Panc1 (cell line): ENCODE measurements at regions not wholly inside any gene's neighbourhood (a gene's known extent, or its start where the extent isn't known, plus 50 kb on each side); places are given as distances from the start of the nearest gene placed in this dataset.

Experiments
- ATAC-seq: fragments of 200-7000 bp; cut with Tn5 transposase; 2 replicates; pipeline ENCODE4 v1.9.1; 2020; ENCODE audit warnings: mild to moderate bottlenecking, moderate library complexity
- BruUV-seq: library from RNA; stranded (reverse); fragments of 400-500 nt; replicated peaks from 2 replicates; lab custom pipeline; 2021; lab: Mats Ljungman, UMichigan
- CTCF ChIA-PET: fragments of 300-600 bp; sonication (Branson Sonifier 250); formaldehyde crosslinking; loops from one replicate; lab custom pipeline; 2022; ENCODE audit warnings: antibody characterized with exemption; lab: Charles Lee
- POLR2A ChIA-PET: fragments of 300-600 bp; sonication (Branson Sonifier 250); formaldehyde crosslinking; loops from one replicate; lab custom pipeline; 2022; ENCODE audit warnings: antibody characterized with exemption; lab: Charles Lee
- DNase-seq: peaks from one replicate; pipeline ENCODE4 v3.0.0-alpha.2; 2010; ENCODE audit warnings: low read depth, low spot score
- H3K27ac ChIP-seq: 2 replicates; pipeline ENCODE4 v1.5.1; 2011; ENCODE audit warnings: mild to moderate bottlenecking, low read length, inconsistent platforms
- H3K27me3 ChIP-seq: fragments of 200-500 bp; sonication (Bioruptor generic); 2 replicates; pipeline ENCODE4 v1.6.0; 2014; ENCODE audit warnings: low read length, inconsistent platforms; ENCODE audit not compliant: control insufficient read depth, insufficient read depth
- H3K36me3 ChIP-seq: fragments of 200-500 bp; sonication (Bioruptor generic); 2 replicates; pipeline ENCODE4 v1.5.1; 2014; ENCODE audit warnings: inconsistent platforms, mild to moderate bottlenecking, low read length, moderate library complexity; ENCODE audit not compliant: control insufficient read depth, insufficient read depth
- H3K4me1 ChIP-seq: 2 replicates; pipeline ENCODE4 v1.5.1; 2011; ENCODE audit warnings: inconsistent platforms, mild to moderate bottlenecking, low read length, moderate library complexity; ENCODE audit not compliant: control insufficient read depth, insufficient read depth
- H3K4me3 ChIP-seq, 2 experiments: 2 replicates each; pipeline ENCODE4 v1.5.1; 2011 to 2012; ENCODE audit warnings: low read depth in 2 of 2, low read length in 2 of 2, mild to moderate bottlenecking in 2 of 2, inconsistent platforms in 1 of 2, moderate library complexity in 1 of 2
- H3K9me3 ChIP-seq: fragments of 200-500 bp; sonication (Bioruptor generic); 2 replicates; pipeline ENCODE4 v1.5.1; 2014; ENCODE audit warnings: low read depth, mild to moderate bottlenecking, inconsistent platforms, low read length, moderate library complexity; ENCODE audit not compliant: control insufficient read depth, insufficient read depth
- POLR2AphosphoS5 ChIP-seq: IDR thresholded peaks from 2 replicates; pipeline ENCODE4 v1.6.1; 2012; ENCODE audit warnings: mild to moderate bottlenecking, low read depth, low read length, moderate library complexity
- SIN3A ChIP-seq: IDR thresholded peaks from 2 replicates; pipeline ENCODE4 v1.6.1; 2012; ENCODE audit warnings: low read depth, mild to moderate bottlenecking, low read length, moderate library complexity, borderline replicate concordance; ENCODE audit not compliant: insufficient read depth
- TCF7L2 ChIP-seq: IDR thresholded peaks from 2 replicates; pipeline ENCODE4 v1.6.1; 2011; ENCODE audit warnings: mild to moderate bottlenecking, low read depth, low read length, inconsistent platforms
- in situ Hi-C: cut with HindIII; loops from 2 replicates; pipeline ENCODE4 v1.10.0; 2016; ENCODE audit warnings: low sequenced_read_pairs, low pct_unique_long_range_greater_than_20kb
- intact Hi-C: fragments of 100-400 bp; cut with micrococcal nuclease; formaldehyde crosslinking; loops from one replicate; pipeline ENCODE4 v1.10.0; 2022; ENCODE audit not compliant: unreplicated experiment
- TF ChIP-seq, protein P1 (sequence below), 2 experiments: IDR thresholded peaks; 2 replicates each; pipeline ENCODE4 v1.6.1; 2011 to 2012; ENCODE audit warnings: low read depth in 2 of 2, control low read depth in 1 of 2, low read length in 1 of 2, mild to moderate bottlenecking in 1 of 2, moderate library complexity in 1 of 2; ENCODE audit not compliant: insufficient read depth in 1 of 2
- TF ChIP-seq, protein P2 (sequence below): fragments of 450-650 bp; IDR thresholded peaks from 2 replicates; pipeline ENCODE4 v1.5.1; 2017; ENCODE audit warnings: mild to moderate bottlenecking

- POLR2A ChIA-PET, result no interaction called here
- no peaks in the 10 kb centered on the region for H3K9me3 ChIP-seq
- no peaks in the 10 kb centered on the region; the same call in 1 of the 2 replicates for H3K27me3 ChIP-seq
- TF ChIP-seq, protein P1, sequence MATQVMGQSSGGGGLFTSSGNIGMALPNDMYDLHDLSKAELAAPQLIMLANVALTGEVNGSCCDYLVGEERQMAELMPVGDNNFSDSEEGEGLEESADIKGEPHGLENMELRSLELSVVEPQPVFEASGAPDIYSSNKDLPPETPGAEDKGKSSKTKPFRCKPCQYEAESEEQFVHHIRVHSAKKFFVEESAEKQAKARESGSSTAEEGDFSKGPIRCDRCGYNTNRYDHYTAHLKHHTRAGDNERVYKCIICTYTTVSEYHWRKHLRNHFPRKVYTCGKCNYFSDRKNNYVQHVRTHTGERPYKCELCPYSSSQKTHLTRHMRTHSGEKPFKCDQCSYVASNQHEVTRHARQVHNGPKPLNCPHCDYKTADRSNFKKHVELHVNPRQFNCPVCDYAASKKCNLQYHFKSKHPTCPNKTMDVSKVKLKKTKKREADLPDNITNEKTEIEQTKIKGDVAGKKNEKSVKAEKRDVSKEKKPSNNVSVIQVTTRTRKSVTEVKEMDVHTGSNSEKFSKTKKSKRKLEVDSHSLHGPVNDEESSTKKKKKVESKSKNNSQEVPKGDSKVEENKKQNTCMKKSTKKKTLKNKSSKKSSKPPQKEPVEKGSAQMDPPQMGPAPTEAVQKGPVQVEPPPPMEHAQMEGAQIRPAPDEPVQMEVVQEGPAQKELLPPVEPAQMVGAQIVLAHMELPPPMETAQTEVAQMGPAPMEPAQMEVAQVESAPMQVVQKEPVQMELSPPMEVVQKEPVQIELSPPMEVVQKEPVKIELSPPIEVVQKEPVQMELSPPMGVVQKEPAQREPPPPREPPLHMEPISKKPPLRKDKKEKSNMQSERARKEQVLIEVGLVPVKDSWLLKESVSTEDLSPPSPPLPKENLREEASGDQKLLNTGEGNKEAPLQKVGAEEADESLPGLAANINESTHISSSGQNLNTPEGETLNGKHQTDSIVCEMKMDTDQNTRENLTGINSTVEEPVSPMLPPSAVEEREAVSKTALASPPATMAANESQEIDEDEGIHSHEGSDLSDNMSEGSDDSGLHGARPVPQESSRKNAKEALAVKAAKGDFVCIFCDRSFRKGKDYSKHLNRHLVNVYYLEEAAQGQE (IDR thresholded peaks at IDR 0.05; ENCODE audit: insufficient read depth in 1 of 2, low read depth in 2 of 2, low read length in 1 of 2), result no peak
- TF ChIP-seq, protein P2, sequence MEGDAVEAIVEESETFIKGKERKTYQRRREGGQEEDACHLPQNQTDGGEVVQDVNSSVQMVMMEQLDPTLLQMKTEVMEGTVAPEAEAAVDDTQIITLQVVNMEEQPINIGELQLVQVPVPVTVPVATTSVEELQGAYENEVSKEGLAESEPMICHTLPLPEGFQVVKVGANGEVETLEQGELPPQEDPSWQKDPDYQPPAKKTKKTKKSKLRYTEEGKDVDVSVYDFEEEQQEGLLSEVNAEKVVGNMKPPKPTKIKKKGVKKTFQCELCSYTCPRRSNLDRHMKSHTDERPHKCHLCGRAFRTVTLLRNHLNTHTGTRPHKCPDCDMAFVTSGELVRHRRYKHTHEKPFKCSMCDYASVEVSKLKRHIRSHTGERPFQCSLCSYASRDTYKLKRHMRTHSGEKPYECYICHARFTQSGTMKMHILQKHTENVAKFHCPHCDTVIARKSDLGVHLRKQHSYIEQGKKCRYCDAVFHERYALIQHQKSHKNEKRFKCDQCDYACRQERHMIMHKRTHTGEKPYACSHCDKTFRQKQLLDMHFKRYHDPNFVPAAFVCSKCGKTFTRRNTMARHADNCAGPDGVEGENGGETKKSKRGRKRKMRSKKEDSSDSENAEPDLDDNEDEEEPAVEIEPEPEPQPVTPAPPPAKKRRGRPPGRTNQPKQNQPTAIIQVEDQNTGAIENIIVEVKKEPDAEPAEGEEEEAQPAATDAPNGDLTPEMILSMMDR, result no peak
- no peak for TF ChIP-seq SIN3A
- no peak for TF ChIP-seq TCF7L2
- TF ChIP-seq POLR2AphosphoS5, result no peak
- in situ Hi-C loops (no loop called here), intact Hi-C loops (no loop called here)
- BruUV-seq, result no TSS peak
- no peak overlapping the region for H3K27ac ChIP-seq
- ATAC-seq (no peak), DNase-seq (no peak)
- no peaks in the 10 kb centered on the region for H3K4me1 ChIP-seq
- no peaks in the 10 kb centered on the region for H3K36me3 ChIP-seq
- H3K4me3 ChIP-seq, result no peak overlapping the region
- CTCF ChIA-PET, result no interaction called here
Measured at GRCh38 chr2:16429431-16430145, 236.0 kb downstream of the CYRIA start.

DNA sequence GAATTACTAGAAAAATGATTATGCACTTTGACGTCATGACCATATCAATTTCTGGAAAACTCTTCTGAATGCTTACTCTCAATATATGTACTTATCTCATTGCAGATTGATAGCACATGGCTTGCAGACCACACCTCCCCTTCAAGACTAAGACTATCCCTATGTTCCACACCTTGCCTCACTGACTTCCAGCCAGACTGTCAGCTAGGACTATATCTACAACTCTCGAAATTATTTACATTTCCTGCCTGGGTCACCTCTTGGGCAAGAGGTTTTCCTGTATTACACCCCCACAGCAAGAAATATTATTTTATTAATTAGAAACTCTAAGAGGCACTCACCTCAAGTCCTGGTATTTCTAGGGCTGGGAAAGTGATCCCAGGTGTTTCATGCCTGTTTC, 236.6 kb downstream of the CYRIA start:
- no peak overlapping the region for H3K4me3 ChIP-seq
- DNase-seq, result no peak
- no peaks in the 10 kb centered on the region for H3K4me1 ChIP-seq
- H3K27ac ChIP-seq, result no peak overlapping the region
- no peaks in the 10 kb centered on the region for H3K36me3 ChIP-seq
- ATAC-seq, result no peak
- in situ Hi-C loops (no loop called here), intact Hi-C loops (no loop called here)
- ChIA-PET POLR2A (no interaction called here), CTCF (no interaction called here)
- TF ChIP-seq SIN3A, result no peak
- TF ChIP-seq, protein P2, result no peak
- TF ChIP-seq TCF7L2, result no peak
- TF ChIP-seq POLR2AphosphoS5, result no peak
- TF ChIP-seq, protein P1 (IDR thresholded peaks at IDR 0.05; ENCODE audit: insufficient read depth in 1 of 2, low read depth in 2 of 2, low read length in 1 of 2), result no peak
- no TSS peak for BruUV-seq
- H3K27me3 ChIP-seq, result no peaks in the 10 kb centered on the region
- H3K9me3 ChIP-seq, result no peaks in the 10 kb centered on the region
